Body of pancreas (tissue), 4 donors: ENCODE measurements at regions not wholly inside any gene's neighbourhood (a gene's known extent, or its start where the extent isn't known, plus 50 kb on each side); places are given as distances from the start of the nearest gene placed in this dataset.

Experiments used
- ATAC-seq: fragments of 150-250 bp; one replicate; pipeline ENCODE4 v1.9.1; 2016
- DNase-seq, 4 donors: peaks; one replicate each; pipeline ENCODE4 v3.0.0-alpha.2; 2019
- H3K27ac ChIP-seq, 4 donors: fragments of 200-600 bp; sonication (generic); 1 replicate in 3 of 4; 2 replicates in 1 of 4; pipeline versions ENCODE4 v1.5.1 to v1.6.1; 2016 to 2019; ENCODE audit warnings: mild to moderate bottlenecking in 1 of 4, mixed read lengths in 1 of 4, moderate library complexity in 1 of 4
- H3K27me3 ChIP-seq, 2 donors: fragments of 200-600 bp; sonication (generic); one replicate each; pipeline ENCODE4 v1.6.0; 2016; ENCODE audit warnings: mild to moderate bottlenecking in 1 of 2
- H3K36me3 ChIP-seq, 2 donors: fragments of 200-600 bp; sonication (generic); replicated peaks in 1 of 2; 2 replicates each; pipeline ENCODE4 v1.5.1; 2016; ENCODE audit warnings: low read depth in 2 of 2; ENCODE audit not compliant: insufficient read depth in 1 of 2
- H3K4me1 ChIP-seq: fragments of 200-600 bp; sonication (generic); one replicate; pipeline ENCODE4 v1.6.0; 2016
- H3K4me3 ChIP-seq, 2 donors: fragments of 200-600 bp; sonication (generic); 1 replicate in 1 of 2; 2 replicates in 1 of 2; pipeline ENCODE4 v1.5.1; 2016 to 2019
- H3K9me3 ChIP-seq, 3 donors: fragments of 200-600 bp; sonication (generic); 1 replicate in 2 of 3; 2 replicates in 1 of 3; pipeline ENCODE4 v1.5.1; 2016
- POLR2A ChIP-seq, 3 donors: fragments of 450-650 bp; IDR thresholded peaks; one replicate each; pipeline ENCODE4 v1.6.1; 2016; ENCODE audit warnings: antibody characterized with exemption in 3 of 3, mild to moderate bottlenecking in 2 of 3
- WGBS, 2 donors: methylation state at CpG; one replicate each; pipeline ENCODE4 v1.1.5; 2017; 5-methylcytosine and 5-hydroxymethylcytosine counted together
- intact Hi-C: fragments of 100-400 bp; cut with DNase I; formaldehyde crosslinking; loops from one replicate; pipeline ENCODE4 v1.15.1; 2023
- TF ChIP-seq, protein P1 (sequence below), 7 experiments: fragments of 450-650 bp in 4 of 7; fragments of 200-600 bp in 3 of 7; sonication (generic) in 3 of 7; IDR thresholded peaks; one replicate each; pipeline ENCODE4 v1.5.1; 2016 to 2019; ENCODE audit warnings: antibody characterized with exemption in 7 of 7

DNA sequence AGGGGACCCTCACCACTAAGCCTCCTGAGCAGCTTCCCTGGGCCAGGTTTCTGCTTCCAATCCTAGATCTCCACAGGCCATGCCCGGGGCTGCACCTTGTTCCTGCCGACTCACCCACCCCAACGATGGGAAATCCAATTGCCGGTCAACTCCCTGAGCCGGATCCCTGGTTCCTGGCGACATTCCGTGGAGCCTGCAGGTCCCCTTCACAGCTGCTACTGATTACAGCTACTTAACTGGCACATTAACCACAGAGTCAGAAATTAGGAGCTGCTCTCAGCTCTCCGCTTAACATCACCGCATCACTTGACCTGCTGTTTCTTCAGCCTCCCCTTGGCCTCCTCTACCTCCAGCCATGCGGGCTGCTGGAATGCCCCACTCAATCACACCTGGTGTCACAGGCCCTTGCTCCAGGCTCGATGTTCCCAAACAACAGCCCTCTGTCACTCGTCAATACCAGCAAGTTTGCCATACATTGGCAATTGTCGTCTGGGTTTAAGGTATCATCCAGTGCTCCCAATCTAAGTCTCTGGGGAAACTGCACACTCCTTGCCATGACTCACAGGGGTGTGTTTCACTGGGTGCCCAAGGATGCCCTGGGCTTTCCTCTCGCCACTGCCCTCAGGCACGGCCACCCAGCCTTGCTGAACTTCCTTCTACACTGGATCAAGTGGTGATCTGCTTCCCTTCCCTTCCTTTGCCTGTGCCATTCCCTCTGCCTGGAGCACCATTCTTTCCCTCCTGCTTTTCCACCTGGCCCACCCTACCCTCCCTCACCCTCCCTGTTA lies 181.0 kb downstream of the MN1 start:
- H3K4me1 ChIP-seq: no peaks in the 10 kb centered on the region
- 63 to 76% methylated on average over 15 of the region's 15 CpGs for WGBS, 2 donors
- H3K9me3 ChIP-seq: no peaks in the 10 kb centered on the region
- no peak for DNase-seq
- TF ChIP-seq, protein P1, sequence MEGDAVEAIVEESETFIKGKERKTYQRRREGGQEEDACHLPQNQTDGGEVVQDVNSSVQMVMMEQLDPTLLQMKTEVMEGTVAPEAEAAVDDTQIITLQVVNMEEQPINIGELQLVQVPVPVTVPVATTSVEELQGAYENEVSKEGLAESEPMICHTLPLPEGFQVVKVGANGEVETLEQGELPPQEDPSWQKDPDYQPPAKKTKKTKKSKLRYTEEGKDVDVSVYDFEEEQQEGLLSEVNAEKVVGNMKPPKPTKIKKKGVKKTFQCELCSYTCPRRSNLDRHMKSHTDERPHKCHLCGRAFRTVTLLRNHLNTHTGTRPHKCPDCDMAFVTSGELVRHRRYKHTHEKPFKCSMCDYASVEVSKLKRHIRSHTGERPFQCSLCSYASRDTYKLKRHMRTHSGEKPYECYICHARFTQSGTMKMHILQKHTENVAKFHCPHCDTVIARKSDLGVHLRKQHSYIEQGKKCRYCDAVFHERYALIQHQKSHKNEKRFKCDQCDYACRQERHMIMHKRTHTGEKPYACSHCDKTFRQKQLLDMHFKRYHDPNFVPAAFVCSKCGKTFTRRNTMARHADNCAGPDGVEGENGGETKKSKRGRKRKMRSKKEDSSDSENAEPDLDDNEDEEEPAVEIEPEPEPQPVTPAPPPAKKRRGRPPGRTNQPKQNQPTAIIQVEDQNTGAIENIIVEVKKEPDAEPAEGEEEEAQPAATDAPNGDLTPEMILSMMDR (IDR thresholded peaks at IDR 0.05): no peak
- no peak for TF ChIP-seq POLR2A (IDR thresholded peaks at IDR 0.05)
- H3K27ac ChIP-seq: no peak overlapping the region
- intact Hi-C loops: no loop called here
- no peak for ATAC-seq
- H3K36me3 ChIP-seq: no peaks in the 10 kb centered on the region
- H3K4me3 ChIP-seq: no peak overlapping the region
- no peaks in the 10 kb centered on the region for H3K27me3 ChIP-seq

DNA sequence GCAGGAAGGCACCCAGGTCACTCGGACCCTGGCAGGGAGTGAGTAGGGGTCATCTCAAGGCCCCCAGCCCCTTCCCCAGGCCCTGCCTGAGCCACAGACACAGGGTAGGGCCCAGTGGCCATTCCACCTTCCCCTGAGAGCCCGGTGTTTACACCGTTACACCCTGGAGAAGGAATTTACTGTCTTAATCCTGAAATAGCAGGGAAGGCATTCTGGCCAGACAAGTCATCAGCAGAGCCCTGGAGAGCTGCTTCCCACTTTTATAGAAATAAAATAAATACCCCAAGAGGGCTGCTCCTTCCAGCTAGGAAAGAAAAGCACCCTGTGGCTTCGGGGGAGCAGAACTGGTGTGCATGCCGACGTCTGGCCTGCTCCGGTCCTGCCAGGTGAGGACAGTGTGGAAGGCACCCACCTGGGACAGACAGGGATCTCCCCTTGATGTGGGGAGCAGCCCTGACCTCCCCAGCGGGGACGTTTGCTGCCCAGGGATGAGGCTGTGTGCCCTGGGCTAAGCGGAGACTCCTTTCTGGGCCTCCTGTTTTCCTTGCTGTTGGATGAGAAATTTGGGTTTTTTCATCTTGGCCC lies 180.0 kb downstream of the MN1 start:
- ATAC-seq (no peak), DNase-seq (no peak)
- Histone ChIP-seq H3K4me3 (no peak overlapping the region), H3K9me3 (no peaks in the 10 kb centered on the region), H3K27me3 (no peaks in the 10 kb centered on the region), H3K27ac (no peak overlapping the region), H3K36me3 (no peaks in the 10 kb centered on the region), H3K4me1 (no peaks in the 10 kb centered on the region)
- 69% methylated on average over 5 to 10 of the region's 10 CpGs for WGBS, 2 donors
- TF ChIP-seq POLR2A (IDR thresholded peaks at IDR 0.05): no peak
- TF ChIP-seq, protein P1 (IDR thresholded peaks at IDR 0.05): no peak
- intact Hi-C loops: no loop called here

GRCh38 chr22:27624042-27624441 lies 177.5 kb downstream of the MN1 start:
- 83 to 94% methylated on average over 3 to 4 of the region's 4 CpGs for WGBS, 2 donors
- no peak for TF ChIP-seq POLR2A (IDR thresholded peaks at IDR 0.05)
- TF ChIP-seq, protein P1 (IDR thresholded peaks at IDR 0.05): no peak
- H3K27ac ChIP-seq: no peak overlapping the region
- DNase-seq (no peak), ATAC-seq (no peak)
- no peaks in the 10 kb centered on the region for H3K36me3 ChIP-seq
- no peaks in the 10 kb centered on the region for H3K4me1 ChIP-seq
- no peaks in the 10 kb centered on the region for H3K9me3 ChIP-seq
- H3K27me3 ChIP-seq: no peaks in the 10 kb centered on the region
- H3K4me3 ChIP-seq: no peak overlapping the region
- intact Hi-C loops: no loop called here

DNA sequence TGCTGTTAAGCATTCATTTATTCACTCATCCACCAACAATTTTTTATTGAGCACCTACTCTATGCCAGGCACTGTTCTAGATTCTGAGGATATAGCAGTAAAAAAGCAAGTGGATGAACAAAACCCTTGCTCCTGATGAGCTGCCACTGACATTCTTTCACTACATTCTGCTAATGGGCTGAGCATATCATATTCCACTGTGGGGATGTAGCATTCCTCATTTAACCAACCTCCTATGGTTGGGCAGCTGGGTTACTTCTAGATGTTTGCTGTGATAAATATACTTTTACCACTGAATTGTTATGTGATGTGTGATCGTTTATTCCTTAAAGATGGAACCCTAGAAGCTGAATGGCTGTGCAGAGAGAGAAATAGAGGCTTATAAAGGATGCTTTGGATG lies 176.9 kb downstream of the MN1 start:
- H3K9me3 ChIP-seq: no peaks in the 10 kb centered on the region
- H3K27me3 ChIP-seq: no peaks in the 10 kb centered on the region
- H3K4me1 ChIP-seq: no peaks in the 10 kb centered on the region
- no peaks in the 10 kb centered on the region for H3K36me3 ChIP-seq
- H3K27ac ChIP-seq: no peak overlapping the region
- H3K4me3 ChIP-seq: no peak overlapping the region
- 0% methylated on average over 1 of the region's 1 CpG for WGBS, 2 donors
- TF ChIP-seq POLR2A (IDR thresholded peaks at IDR 0.05): no peak
- TF ChIP-seq, protein P1 (IDR thresholded peaks at IDR 0.05): no peak
- intact Hi-C loops: no loop called here
- DNase-seq (no peak), ATAC-seq (no peak)
